NCI-H510A treated with DMSO at 0.1 percent for 48 hours (cell line): ENCODE measurements at regions not wholly inside any gene's neighbourhood (a gene's known extent, or its start where the extent isn't known, plus 50 kb on each side); places are given as distances from the start of the nearest gene placed in this dataset.
"Not testable (repeated sequence)": the region's sequence is repeated elsewhere in the genome, so short reads cannot be mapped to it uniquely, and the experiment has no call there.

ENCODE experiments used
- DNase-seq: peaks from one replicate; lab custom pipeline; 2025; lab: John Stamatoyannopoulos, UW

- DNase-seq, result no peak
These were observed 324.6 kb upstream of the AADAT start for GRCh38 chr4:170414360-170414759.

GRCh38 chr4:170413951-170414350, 324.2 kb upstream of the AADAT start:
- no peak for DNase-seq

- no peak for DNase-seq
These were observed 310.6 kb upstream of the AADAT start for GRCh38 chr4:170400361-170400760.

GRCh38 chr4:170399581-170400293, 310.0 kb upstream of the AADAT start:
- no peak for DNase-seq

DNA sequence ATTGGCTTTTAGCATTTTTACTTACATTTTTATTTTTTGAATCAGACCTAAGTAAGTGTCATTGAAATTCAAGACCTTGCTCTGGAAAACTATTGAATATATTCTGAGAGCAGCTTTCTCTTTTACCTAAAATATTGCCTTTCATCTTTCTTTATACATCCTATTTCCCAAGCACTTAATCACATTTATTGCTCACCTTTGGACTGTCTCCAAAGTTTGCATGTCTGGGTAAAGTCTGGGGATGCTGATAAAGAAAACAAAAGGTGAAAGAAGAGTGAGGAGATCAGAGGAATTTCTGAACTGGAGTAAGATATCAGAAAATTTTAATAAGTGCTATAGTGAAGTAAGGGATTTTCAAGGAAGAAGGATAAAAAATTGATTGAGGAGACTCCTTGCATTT, 308.5 kb upstream of the AADAT start:
- no peak for DNase-seq

GRCh38 chr4:170395773-170396172, 306.0 kb upstream of the AADAT start:
- DNase-seq, result no peak

DNA sequence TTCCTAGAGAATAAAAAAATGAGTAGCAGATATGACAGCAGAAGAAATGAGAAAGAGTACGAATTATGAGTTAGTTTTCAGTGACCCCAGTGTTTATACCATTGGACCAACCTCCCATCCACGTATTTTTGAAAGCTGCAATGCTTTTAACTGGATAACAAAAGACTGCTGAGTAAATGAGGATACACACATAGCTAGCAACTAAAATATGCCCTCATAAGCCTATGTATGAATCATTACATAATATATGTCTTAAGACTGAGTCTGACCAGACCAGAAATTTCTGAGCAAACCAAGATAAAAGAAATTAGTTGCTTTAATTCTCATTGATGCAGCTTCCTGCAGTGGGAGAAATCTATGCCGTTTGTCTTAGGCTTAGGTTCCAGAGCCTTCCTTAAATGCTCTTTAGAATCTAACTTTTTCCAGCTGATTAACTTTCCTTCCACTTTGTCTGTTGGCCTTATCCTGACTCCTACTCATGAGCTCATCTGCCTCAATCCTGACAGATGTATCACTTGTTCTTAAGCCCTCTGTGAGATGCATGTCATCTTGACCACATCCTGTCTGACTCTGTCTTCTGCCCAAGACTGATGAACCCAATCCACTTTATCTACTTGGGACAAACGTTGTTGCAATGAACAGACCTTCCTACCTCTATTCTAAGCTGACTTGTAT, 301.4 kb upstream of the AADAT start:
- no peak for DNase-seq

GRCh38 chr4:170389411-170389810, 299.7 kb upstream of the AADAT start:
- no peak for DNase-seq

DNA sequence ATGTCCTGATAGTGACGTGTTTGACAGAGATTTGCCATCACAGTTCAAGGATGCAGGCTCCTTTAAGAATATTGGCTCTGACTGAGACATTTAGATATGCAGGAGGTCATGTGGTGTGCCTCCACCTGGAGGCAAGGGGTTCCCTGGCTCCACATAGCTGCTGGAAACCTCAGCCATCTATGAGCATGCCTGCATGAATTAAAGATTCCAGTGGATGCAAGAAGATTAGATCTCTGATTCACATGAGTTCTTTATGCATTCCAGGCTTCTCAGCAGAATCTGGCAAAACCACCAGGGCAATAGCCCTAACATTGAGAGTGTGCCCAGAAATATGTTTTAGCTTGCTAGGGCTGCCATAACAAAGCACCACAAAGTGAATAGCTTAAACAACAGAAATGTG, 298.5 kb upstream of the AADAT start:
- DNase-seq, result no peak

DNA sequence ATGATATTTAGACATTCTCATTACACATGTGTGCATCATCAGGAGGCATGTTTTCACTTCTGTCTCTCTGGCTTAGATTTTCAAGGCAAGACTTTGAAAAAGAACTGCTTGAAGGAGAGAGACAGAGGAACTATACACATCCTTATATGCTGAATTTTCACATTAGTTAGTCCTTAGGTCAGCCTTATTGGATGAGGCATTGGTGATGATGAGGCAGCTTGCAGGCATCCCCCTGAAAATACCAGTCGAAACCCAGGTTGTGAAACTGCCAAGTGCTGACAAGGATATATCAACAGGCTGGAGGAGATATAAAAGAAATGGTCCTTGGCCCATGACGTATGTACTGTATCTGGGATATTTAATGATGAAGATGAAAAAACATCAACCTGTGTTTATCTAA, 297.2 kb upstream of the AADAT start:
- no peak for DNase-seq

DNA sequence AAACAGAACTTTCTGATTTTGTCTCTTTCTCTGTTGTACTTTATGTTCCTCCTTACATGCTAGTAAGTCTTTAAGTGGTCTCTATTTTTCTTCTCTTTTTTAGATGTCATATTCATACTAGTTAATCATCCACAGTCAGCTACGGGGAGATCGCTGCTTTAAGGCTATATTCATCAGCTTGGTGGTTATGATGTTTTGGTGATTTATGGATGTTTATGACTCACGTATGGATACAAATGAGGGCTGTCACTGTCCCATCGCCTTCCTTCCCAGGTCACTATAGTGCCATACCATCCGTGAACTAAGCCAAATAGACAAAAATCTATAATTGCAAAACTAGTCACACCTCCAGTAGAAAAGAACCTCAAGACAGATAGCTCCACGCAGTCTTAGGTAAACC, 296.8 kb upstream of the AADAT start:
- no peak for DNase-seq

GRCh38 chr4:170374770-170375169, 285.0 kb upstream of the AADAT start:
- no peak for DNase-seq

DNA sequence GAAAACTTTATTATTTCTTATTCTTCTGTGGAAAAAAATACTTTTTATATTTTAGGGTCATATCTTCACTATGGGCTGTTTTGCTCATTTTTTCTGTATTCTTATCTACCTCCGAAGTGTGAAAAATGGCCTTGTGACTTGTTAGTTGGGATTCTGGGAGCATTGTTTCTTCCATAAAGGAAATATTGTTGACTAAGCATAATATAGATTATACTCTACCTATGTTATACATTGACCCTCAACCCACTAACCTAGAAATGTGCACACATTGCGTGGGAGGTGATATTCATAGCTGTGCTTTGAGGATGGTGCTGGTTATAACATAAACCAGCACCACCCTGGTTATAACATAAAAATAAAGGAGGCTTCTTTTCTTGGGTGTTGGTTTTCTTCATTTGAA, 259.2 kb upstream of the AADAT start:
- no peak for DNase-seq

GRCh38 chr4:170347191-170347590, 257.4 kb upstream of the AADAT start:
- DNase-seq, result not testable (repeated sequence)

DNA sequence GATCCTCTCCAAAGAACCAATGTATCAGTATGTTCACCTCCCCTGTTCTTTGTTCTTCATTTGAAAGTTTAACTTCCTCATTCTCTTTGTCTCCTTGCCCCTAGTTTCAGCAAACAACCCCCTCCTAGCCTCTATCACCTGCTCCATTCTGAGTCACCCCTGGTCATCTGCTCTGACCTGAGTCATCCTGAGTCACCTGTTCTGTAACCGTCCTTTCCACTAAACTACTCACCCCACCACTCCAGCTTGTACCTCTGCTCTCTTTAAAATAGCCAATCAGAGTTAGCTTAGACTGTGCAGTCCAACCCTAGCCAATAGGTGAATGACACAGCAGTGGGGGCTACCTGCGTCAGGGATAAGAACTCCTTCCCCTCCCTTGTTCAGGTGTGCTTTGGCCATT, 249.8 kb upstream of the AADAT start:
- no peak for DNase-seq

- DNase-seq, result no peak
These were observed 246.6 kb upstream of the AADAT start for GRCh38 chr4:170336238-170336775.

- DNase-seq, result no peak
These were observed 235.8 kb upstream of the AADAT start for GRCh38 chr4:170325599-170325998.

GRCh38 chr4:170323623-170324022, 233.9 kb upstream of the AADAT start:
- DNase-seq, result no peak

DNA sequence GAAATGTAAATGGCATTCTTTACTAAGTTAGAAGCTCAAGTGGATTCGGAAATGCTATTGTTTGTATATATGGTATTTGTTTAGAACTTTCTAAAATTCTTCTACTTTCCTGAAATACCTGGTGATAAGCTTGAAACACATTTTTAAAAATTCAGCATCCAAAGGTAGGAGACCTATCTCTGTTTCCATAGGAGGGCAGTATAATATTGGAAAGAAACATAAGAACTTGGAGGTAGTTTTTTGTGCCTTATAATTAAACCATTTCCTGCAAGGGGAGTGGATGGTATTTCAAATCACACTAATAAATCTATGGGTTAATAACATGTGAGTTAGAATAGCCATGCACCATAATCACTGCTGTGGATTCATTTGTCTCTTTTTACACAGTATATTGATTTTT, 217.4 kb upstream of the AADAT start:
- no peak for DNase-seq

GRCh38 chr4:170306208-170306607, 216.5 kb upstream of the AADAT start:
- no peak for DNase-seq

DNA sequence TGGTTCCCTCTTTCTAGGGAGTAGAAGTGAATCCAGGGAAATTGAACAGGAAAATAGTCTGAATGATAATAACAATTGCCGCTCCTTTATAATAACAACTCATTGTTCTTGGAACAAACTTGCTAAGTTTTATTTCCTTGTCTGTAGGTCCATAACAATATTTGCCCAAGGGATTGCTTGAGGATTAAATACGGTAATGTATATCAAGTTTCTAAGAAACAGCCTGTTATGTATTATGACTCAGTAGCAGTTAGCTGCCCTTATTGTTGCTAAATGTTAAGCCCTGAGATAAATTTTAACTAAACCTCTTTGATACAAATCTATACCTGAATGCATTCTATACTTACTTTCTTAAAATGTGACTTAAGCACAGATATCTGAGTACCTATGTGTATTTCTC, 215.9 kb upstream of the AADAT start:
- DNase-seq, result no peak

DNA sequence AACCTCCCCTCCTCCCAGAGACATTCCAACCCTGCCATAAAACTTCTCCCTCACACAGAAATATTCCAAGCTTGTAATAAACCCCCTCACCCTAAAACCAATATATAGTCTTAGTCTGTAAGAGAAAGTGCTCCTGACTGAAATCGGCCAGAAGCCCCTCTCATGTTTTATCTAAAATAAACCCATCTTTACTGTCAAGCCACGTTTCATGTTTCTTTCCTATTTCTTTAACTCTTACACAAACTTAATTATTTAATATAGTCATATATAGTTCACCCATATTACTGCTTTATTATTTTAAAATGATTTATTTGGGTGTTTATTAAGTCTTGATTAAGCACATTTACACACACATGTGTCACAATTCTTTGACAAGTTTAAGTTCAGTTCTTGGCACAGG, 191.3 kb upstream of the AADAT start:
- no peak for DNase-seq

DNA sequence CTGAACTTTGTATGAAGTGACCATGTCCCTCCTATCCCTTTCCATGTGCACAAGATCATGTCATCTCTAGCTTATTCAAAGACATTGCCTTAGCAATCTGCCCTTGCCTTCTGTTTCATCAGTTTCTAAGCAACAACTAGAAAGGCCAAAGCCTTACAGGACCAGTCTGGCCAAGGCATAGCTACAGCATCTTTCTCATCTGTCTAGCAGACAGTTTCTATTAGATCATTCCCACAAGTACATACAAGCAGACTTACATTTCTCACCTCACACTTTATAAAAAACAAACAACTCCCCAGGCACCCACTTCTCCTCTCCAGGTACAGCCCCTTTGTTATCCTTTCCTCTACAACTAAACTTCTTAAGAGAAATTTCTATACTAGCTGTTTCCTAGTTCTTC, 188.7 kb upstream of the AADAT start:
- no peak for DNase-seq

- no peak for DNase-seq
These were observed 184.9 kb upstream of the AADAT start for GRCh38 chr4:170274616-170275015.
